Endothelial cell of umbilical vein (primary cell): ENCODE measurements at regions not wholly inside any gene's neighbourhood (a gene's known extent, or its start where the extent isn't known, plus 50 kb on each side); places are given as distances from the start of the nearest gene placed in this dataset.

Source experiments
- CTCF ChIP-seq, 2 donors: IDR thresholded peaks; 1 replicate in 1 of 2; 2 replicates in 1 of 2; pipeline ENCODE4 v1.5.1; 2011; ENCODE audit warnings: low read length in 2 of 2, mild to moderate bottlenecking in 2 of 2, moderate library complexity in 2 of 2, control low read depth in 1 of 2, inconsistent platforms in 1 of 2, low read depth in 1 of 2; ENCODE audit not compliant: insufficient read depth in 1 of 2; ENCODE audit errors: extremely low read depth in 1 of 2
- FOS ChIP-seq: IDR thresholded peaks from 2 replicates; pipeline ENCODE4 v1.6.1; 2011; ENCODE audit warnings: mild to moderate bottlenecking, low read length, moderate library complexity, borderline replicate concordance; ENCODE audit not compliant: insufficient read depth
- POLR2A ChIP-seq: IDR thresholded peaks from 2 replicates; pipeline ENCODE4 v1.6.1; 2012; ENCODE audit warnings: low read depth, mild to moderate bottlenecking, control low read depth, low read length
- POLR2AphosphoS5 ChIP-seq: IDR thresholded peaks from 2 replicates; pipeline ENCODE4 v1.6.1; 2012; ENCODE audit warnings: low read depth, mild to moderate bottlenecking, control low read depth, low read length, moderate library complexity; ENCODE audit not compliant: insufficient read depth

- no peak for TF ChIP-seq CTCF (IDR thresholded peaks at IDR 0.05; ENCODE audit: extremely low read depth in 1 of 2, insufficient read depth in 1 of 2, low read depth in 1 of 2, low read length in 2 of 2)
- TF ChIP-seq POLR2AphosphoS5, result no peak
- no peak for TF ChIP-seq POLR2A
- TF ChIP-seq FOS, result no peak
Measured at GRCh38 chr3:117485841-117486240, 776.3 kb downstream of the TUSC7 start.
